Activated CD4-positive, alpha-beta T cell treated with anti-CD3 and anti-CD28 coated beads, Interleukin-2, Interleukin-4, amounts not matched to agents 100 ng/mL and 50 ng/mL, durations not matched to agents 16 hours and 8 hours (primary cell): ENCODE measurements at regions not wholly inside any gene's neighbourhood (a gene's known extent, or its start where the extent isn't known, plus 50 kb on each side); places are given as distances from the start of the nearest gene placed in this dataset.
A peak's percentile ranks its signal among the peaks of the same experiment; 100 is the strongest.
"Not testable (repeated sequence)": the region's sequence is repeated elsewhere in the genome, so short reads cannot be mapped to it uniquely, and the experiment has no call there.

Experiments used
- DNase-seq: peaks from one replicate; pipeline ENCODE4 v3.0.0-alpha.2; 2020; ENCODE audit warnings: low spot score

- DNase-seq: not testable (repeated sequence)
These were observed 51.0 kb downstream of the NPIPB11 start for GRCh38 chr16:29355339-29356059.

- not testable (repeated sequence) for DNase-seq
These were observed 52.1 kb downstream of the NPIPB11 start for GRCh38 chr16:29354449-29354848.

GRCh38 chr16:29352617-29352999, 53.9 kb downstream of the NPIPB11 start:
- not testable (repeated sequence) for DNase-seq

GRCh38 chr16:29351970-29352616, 54.4 kb downstream of the NPIPB11 start:
- DNase-seq: not testable (repeated sequence)

- DNase-seq: not testable (repeated sequence)
These were observed 55.1 kb downstream of the NPIPB11 start for GRCh38 chr16:29351271-29351969.

GRCh38 chr16:29349966-29350365, 56.5 kb downstream of the NPIPB11 start:
- not testable (repeated sequence) for DNase-seq

- DNase-seq: not testable (repeated sequence)
These were observed 57.8 kb downstream of the NPIPB11 start for GRCh38 chr16:29348748-29349147.

GRCh38 chr16:29348123-29348690, 58.3 kb downstream of the NPIPB11 start:
- not testable (repeated sequence) for DNase-seq

- DNase-seq: not testable (repeated sequence)
These were observed 59.5 kb downstream of the NPIPB11 start for GRCh38 chr16:29346796-29347580.

DNA sequence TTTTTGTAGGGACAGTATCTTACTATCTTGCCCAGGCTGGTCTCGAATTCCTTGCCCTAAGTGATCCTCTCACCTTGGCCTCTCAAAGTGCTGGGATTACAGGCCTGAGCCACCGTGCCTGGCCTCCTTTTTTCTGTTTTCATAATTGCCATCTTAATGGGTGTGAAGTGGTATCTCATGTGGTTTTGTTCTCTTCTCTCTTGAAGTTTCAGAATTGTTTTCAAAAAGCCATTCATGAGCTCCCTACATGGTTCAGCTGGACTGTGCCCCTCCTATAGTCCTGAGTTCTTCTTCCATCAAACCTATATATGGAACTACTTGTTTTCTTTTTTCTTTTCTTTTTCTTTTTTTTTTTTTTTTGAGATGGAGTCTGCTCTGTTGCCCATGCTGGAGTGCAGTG, 60.3 kb downstream of the NPIPB11 start:
- peak; percentile 14 for DNase-seq

- not testable (repeated sequence) for DNase-seq
These were observed 63.6 kb downstream of the NPIPB11 start for GRCh38 chr16:29342937-29343336.

DNA sequence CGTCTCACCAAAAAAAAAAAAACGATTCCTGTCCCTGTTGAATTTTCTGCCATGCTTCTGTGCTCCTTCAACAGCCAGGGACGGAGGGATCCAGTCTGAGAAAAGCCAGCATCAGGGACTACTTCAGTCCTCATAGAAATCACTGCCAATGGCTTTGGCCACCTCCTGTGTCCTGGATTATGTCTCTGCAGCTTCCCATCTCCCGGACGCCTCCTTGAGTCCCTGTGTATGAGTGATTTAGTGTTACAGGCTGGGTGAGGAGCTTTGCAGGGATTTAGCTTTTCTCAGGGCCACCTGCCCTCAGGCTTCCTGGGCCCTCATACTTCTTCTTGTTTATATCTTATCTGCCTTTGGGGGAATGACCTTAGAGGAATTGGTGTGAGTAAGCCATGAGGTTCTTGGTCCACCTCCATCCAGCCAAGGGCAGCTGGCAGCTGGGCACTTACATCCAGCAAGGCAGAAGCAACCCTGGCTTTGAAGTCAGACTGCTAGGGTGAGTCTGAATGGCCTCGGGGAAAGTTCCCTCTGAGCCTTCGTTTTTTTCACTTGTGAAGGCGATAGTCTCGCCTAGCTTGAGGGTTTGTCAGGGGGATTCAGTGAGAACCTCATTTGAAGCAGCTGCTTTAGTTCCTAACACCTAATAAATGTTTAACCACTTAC, 65.6 kb downstream of the NPIPB11 start:
- not testable (repeated sequence) for DNase-seq

DNA sequence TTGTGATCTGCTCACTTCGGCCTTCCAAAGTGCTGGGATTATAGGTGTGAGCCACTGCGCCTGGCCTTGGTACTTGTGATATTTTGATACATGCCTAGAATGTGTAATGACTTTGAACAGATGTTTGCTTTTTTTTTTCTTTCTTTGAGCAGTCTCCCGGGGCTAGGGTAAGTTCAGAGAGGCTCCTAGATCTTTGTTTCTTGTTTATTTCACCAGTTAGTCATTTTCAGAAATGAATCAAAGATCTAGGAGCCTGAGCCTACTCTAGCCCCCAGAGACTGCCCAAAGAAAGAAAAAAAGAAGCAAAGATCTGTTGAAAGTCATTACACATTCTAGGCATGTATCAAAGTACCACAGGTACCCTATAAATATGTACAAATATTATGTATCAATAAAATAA, 66.3 kb downstream of the NPIPB11 start:
- DNase-seq: not testable (repeated sequence)

DNA sequence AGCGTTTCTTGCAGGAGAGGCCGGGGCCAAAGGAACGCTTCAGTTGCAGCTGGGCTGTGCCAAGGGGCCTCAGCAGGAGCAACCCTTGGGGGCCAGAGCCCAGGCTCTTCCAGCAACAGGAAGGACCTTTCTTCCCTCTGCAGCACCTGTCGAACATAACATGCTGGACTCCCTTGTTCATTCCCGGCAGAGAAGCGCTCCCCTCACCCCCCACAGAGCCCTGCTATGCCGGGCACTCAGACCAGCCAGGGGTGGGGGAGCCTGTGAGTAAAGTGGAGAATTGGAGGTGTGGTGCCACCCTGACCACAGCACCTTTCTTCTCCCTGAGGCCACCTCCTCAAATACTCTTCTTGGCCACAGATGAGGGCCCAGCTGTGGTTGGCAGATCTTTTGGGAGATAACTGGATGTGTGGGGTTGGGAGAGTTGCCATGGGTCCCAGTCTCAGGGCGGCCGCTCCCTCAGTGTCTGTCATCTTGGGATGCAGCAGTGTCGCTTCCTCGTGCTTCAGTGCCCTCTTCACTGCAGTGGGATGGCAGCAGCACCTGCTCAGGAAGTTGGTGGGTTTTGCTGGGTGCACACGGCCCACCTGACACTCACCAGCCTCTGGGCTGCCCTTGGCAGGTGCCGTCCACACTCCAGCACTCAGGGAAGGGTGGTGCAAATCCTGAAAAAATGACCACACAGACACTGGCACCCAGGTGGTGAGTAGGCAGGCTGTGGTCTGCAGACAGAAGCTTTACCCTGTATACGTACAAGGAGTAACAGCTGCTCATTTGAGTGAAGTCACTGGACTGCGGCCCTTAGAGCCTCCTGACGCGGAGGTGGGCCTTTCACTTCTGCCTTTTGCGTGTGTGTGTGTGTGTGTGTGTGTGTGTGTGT, 67.5 kb downstream of the NPIPB11 start:
- not testable (repeated sequence) for DNase-seq

- DNase-seq: not testable (repeated sequence)
These were observed 69.1 kb downstream of the NPIPB11 start for GRCh38 chr16:29337385-29337901.

GRCh38 chr16:29335549-29335846, 71.0 kb downstream of the NPIPB11 start:
- DNase-seq: not testable (repeated sequence)

GRCh38 chr16:29334776-29335548, 71.5 kb downstream of the NPIPB11 start:
- DNase-seq: not testable (repeated sequence)

DNA sequence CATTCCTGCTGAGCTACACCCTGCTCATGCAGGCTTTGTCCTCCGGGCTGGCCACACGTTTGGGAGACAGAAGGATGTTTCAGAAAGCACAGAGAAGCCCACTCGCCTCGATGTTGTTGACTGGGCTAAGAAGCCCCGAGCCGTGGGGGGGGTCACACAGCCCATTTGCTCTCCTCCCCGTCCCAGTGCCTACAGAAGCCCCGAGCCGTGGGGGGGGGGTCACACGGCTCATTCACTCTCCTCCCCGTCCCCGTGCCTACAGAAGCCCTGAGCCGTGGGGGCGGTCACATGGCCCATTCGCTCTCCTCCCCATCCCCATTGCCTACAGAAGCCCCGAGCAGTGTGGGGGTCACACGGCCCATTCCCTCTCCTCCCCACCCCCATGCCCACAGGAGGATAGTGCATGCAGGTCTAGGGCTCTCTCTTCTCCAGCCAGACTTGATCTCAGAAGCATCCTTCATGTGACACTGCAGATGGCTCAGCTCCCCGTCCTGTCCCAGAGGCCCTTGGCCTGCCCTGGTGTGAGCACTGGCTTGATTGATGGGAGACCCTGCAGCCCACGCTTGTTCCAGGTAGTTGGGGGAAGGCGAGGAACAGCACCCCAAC, 72.9 kb downstream of the NPIPB11 start:
- DNase-seq: not testable (repeated sequence)

DNA sequence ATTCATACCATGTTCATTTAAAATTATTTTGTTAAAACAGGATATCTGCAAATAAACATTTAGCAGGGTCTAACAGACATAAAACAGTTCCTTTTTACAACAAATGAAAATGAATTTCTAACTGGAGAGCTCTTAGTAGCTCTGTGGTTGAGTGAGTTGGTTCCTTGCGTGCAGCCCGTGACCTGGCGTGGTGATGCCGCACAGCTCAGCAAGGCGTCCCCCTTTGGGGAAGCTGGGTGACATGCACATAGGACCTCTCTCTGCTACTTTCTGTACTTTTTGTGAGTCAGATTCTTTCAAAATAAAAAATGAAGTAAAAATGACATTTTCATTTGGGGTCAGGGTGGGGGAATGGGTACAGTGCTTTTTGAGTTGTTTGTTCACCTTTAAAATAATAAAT, 75.9 kb downstream of the NPIPB11 start:
- DNase-seq: not testable (repeated sequence)
